Endodermal cell (in vitro differentiated cells): ENCODE measurements at regions not wholly inside any gene's neighbourhood (a gene's known extent, or its start where the extent isn't known, plus 50 kb on each side); places are given as distances from the start of the nearest gene placed in this dataset.

Source experiments
- DNase-seq: peaks from one replicate; pipeline ENCODE4 v3.0.0-alpha.2; 2017
- H3K27ac ChIP-seq: 2 replicates; pipeline ENCODE4 v1.5.1; 2013; ENCODE audit warnings: mild to moderate bottlenecking, low read depth, low read length, moderate library complexity
- H3K27me3 ChIP-seq: 2 replicates; pipeline ENCODE4 v1.6.1; 2013; ENCODE audit warnings: mild to moderate bottlenecking, low read length, moderate library complexity; ENCODE audit not compliant: insufficient read depth, control insufficient read depth, poor library complexity, severe bottlenecking
- H3K36me3 ChIP-seq: 2 replicates; pipeline ENCODE4 v1.7.0; 2013; ENCODE audit warnings: mild to moderate bottlenecking, low read length, moderate library complexity; ENCODE audit not compliant: control insufficient read depth, insufficient read depth
- H3K4me1 ChIP-seq: one replicate; pipeline ENCODE4 v1.7.0; 2013; ENCODE audit warnings: low read length; ENCODE audit not compliant: control insufficient read depth, insufficient read depth
- H3K4me3 ChIP-seq: 2 replicates; pipeline ENCODE4 v1.5.1; 2013; ENCODE audit warnings: mild to moderate bottlenecking, low read length, moderate library complexity
- H3K9ac ChIP-seq: 2 replicates; pipeline ENCODE4 v1.6.1; 2013; ENCODE audit warnings: mild to moderate bottlenecking, low read length, moderate library complexity; ENCODE audit not compliant: poor library complexity, severe bottlenecking; ENCODE audit errors: extremely low read depth
- H3K9me3 ChIP-seq: 2 replicates; pipeline ENCODE4 v1.6.1; 2013; ENCODE audit warnings: mild to moderate bottlenecking, low read length, moderate library complexity; ENCODE audit not compliant: control insufficient read depth
- H3K27ac Mint-ChIP-seq: 2 replicates; pipeline ENCODE4 v1.8.0; 2020; ENCODE audit warnings: mixed read lengths
- H3K27me3 Mint-ChIP-seq: 2 replicates; pipeline ENCODE4 v1.8.0; 2021; ENCODE audit warnings: mild to moderate bottlenecking, mixed read lengths; ENCODE audit not compliant: insufficient read depth
- H3K36me3 Mint-ChIP-seq: 2 replicates; pipeline ENCODE4 v1.8.0; 2020; ENCODE audit warnings: low read depth, mixed read lengths
- H3K4me1 Mint-ChIP-seq: 2 replicates; pipeline ENCODE4 v1.8.0; 2020; ENCODE audit warnings: mixed read lengths
- H3K4me3 Mint-ChIP-seq: 2 replicates; pipeline ENCODE4 v1.8.0; 2020; ENCODE audit warnings: mild to moderate bottlenecking, moderate library complexity, mixed read lengths
- H3K9me3 Mint-ChIP-seq: 2 replicates; pipeline ENCODE4 v1.8.0; 2020; ENCODE audit warnings: mild to moderate bottlenecking, mixed read lengths
- CTCF ChIP-seq: fragments of 200-600 bp; sonication (generic); conservative IDR thresholded peaks from 2 replicates; pipeline ENCODE4 v1.5.0; 2021; ENCODE audit warnings: antibody characterized with exemption, mild to moderate bottlenecking
- WGBS, 2 experiments: methylation state at CpG; one replicate each; pipeline versions ENCODE4 v1.1.5 to v1.1.7; 2013; ENCODE audit warnings: missing lambda C conversion rate in 2 of 2, mixed read lengths in 1 of 2; ENCODE audit not compliant: insufficient coverage in 1 of 2, insufficient read length in 1 of 2; 5-methylcytosine and 5-hydroxymethylcytosine counted together

- DNase-seq = no peak
- WGBS, 2 experiments = 88% methylated on average over 1 of the region's 1 CpG; no CpG with 5 or more reads in 1 of the 2 experiments
Observed at GRCh38 chr4:175988511-175988910, 77.1 kb upstream of the WDR17 start.

DNA sequence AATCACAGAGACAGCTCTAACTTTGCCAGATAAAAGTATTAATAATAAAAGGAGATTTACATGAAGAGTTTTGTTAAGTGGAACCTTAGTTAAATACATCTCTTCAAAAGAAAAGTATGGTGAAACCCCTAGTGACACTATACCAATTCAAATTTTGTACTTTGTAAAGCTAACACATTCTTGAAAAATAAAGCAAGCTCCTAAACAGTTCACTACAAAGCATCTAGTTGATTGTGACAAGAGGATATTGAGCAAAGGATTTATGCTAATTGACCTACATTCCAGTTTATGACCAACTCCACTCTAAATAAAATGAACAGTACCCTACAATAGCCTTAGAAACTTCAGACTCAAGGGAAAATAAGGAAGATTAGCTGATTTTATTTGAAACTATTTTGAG, 69.4 kb upstream of the WDR17 start:
- Histone ChIP-seq H3K9ac (no peak overlapping the region), H3K27ac (no peak overlapping the region), H3K27me3 (no peaks in the 10 kb centered on the region), H3K9me3 (no peaks in the 10 kb centered on the region), H3K4me1 (no peaks in the 10 kb centered on the region), H3K4me3 (no peak overlapping the region), H3K36me3 (no peaks in the 10 kb centered on the region)
- Mint-ChIP-seq H3K4me3 (no peak overlapping the region), H3K36me3 (no peaks in the 10 kb centered on the region), H3K27me3 (no peaks in the 10 kb centered on the region), H3K27ac (no peak overlapping the region), H3K9me3 (no peaks in the 10 kb centered on the region), H3K4me1 (peaks cover 12% of the 10 kb centered on the region)
- no peak for TF ChIP-seq CTCF
- DNase-seq = no peak

More at GRCh38 chr4:175988511-175988910, 77.1 kb upstream of the WDR17 start:
- Mint-ChIP-seq H3K4me1 (no peaks in the 10 kb centered on the region), H3K4me3 (no peak overlapping the region), H3K27ac (no peak overlapping the region), H3K36me3 (no peaks in the 10 kb centered on the region), H3K9me3 (peaks cover 3% of the 10 kb centered on the region), H3K27me3 (no peaks in the 10 kb centered on the region)
- Histone ChIP-seq H3K27me3 (no peaks in the 10 kb centered on the region), H3K9me3 (no peaks in the 10 kb centered on the region), H3K4me1 (no peaks in the 10 kb centered on the region), H3K36me3 (no peaks in the 10 kb centered on the region), H3K4me3 (no peak overlapping the region), H3K9ac (no peak overlapping the region), H3K27ac (peak overlapping the region; percentile 59)
- TF ChIP-seq CTCF = no peak

- H3K27ac Mint-ChIP-seq = no peak overlapping the region
- Histone ChIP-seq H3K36me3 (no peaks in the 10 kb centered on the region), H3K4me1 (no peaks in the 10 kb centered on the region), H3K4me3 (no peak overlapping the region), H3K27ac (no peak overlapping the region), H3K9ac (no peak overlapping the region), H3K9me3 (no peaks in the 10 kb centered on the region), H3K27me3 (peaks cover under 1% of the 10 kb centered on the region)
- H3K4me1 Mint-ChIP-seq = peaks cover 12% of the 10 kb centered on the region
- TF ChIP-seq CTCF = no peak
- no peak overlapping the region for H3K4me3 Mint-ChIP-seq
- no peaks in the 10 kb centered on the region for H3K9me3 Mint-ChIP-seq
- H3K36me3 Mint-ChIP-seq = no peaks in the 10 kb centered on the region
- WGBS, 2 experiments = 77 to 100% methylated on average over 1 to 2 of the region's 2 CpGs
- peaks cover 8% of the 10 kb centered on the region for H3K27me3 Mint-ChIP-seq
- DNase-seq = no peak
Observed at GRCh38 chr4:175997291-175997690, 68.3 kb upstream of the WDR17 start.
